Right lobe of liver (tissue), 4 donors: ENCODE measurements at regions not wholly inside any gene's neighbourhood (a gene's known extent, or its start where the extent isn't known, plus 50 kb on each side); places are given as distances from the start of the nearest gene placed in this dataset.

Experiments
- POLR2A ChIP-seq: fragments of 450-650 bp; IDR thresholded peaks from one replicate; pipeline ENCODE4 v1.6.1; 2017; ENCODE audit warnings: antibody characterized with exemption, mild to moderate bottlenecking
- TF ChIP-seq, protein P1 (sequence below), 4 donors: fragments of 200-600 bp in 3 of 4; fragments of 450-650 bp in 1 of 4; IDR thresholded peaks; one replicate each; pipeline versions ENCODE4 v1.5.1 to v1.8.0; 2016 to 2022; ENCODE audit warnings: antibody characterized with exemption in 4 of 4, mild to moderate bottlenecking in 2 of 4
- donor health status: DM: no; HTN: no; CAD: no.
- donor health status: DM: no; HTN: no; CAD: no.
- donor health status: DM: no; HTN: yes; CAD: no.

DNA sequence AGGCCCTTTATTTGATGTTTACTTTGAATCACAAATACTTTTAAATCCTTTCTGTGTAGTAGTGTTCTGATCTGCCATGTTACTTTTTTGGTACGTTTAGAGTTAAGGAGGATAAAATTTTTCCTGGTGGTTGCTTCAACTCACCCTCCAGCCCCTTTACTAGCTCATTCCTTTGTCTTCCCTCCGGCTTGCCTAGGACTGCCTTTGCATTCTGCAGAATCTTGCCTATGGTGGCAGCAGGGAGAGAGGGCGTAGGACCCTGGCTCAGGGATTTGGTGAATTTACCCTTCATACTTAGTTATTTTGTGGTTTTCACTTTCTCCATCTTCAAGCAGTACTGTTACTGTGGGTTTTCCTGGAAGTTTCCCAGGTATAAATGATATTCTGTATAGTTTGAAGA is 833.5 kb downstream of the XPNPEP1 start:
- TF ChIP-seq POLR2A = no peak
- TF ChIP-seq, protein P1, sequence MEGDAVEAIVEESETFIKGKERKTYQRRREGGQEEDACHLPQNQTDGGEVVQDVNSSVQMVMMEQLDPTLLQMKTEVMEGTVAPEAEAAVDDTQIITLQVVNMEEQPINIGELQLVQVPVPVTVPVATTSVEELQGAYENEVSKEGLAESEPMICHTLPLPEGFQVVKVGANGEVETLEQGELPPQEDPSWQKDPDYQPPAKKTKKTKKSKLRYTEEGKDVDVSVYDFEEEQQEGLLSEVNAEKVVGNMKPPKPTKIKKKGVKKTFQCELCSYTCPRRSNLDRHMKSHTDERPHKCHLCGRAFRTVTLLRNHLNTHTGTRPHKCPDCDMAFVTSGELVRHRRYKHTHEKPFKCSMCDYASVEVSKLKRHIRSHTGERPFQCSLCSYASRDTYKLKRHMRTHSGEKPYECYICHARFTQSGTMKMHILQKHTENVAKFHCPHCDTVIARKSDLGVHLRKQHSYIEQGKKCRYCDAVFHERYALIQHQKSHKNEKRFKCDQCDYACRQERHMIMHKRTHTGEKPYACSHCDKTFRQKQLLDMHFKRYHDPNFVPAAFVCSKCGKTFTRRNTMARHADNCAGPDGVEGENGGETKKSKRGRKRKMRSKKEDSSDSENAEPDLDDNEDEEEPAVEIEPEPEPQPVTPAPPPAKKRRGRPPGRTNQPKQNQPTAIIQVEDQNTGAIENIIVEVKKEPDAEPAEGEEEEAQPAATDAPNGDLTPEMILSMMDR (IDR thresholded peaks at IDR 0.05) = no peak
